IMR-90 (cell line): ENCODE measurements at regions not wholly inside any gene's neighbourhood (a gene's known extent, or its start where the extent isn't known, plus 50 kb on each side); places are given as distances from the start of the nearest gene placed in this dataset.

Experiments
- ATAC-seq: fragments of 200-7000 bp; cut with Tn5 transposase; 2 replicates; pipeline ENCODE4 v1.9.1; 2020; ENCODE audit warnings: low read depth, mild to moderate bottlenecking, moderate library complexity
- BruUV-seq: library from RNA; stranded (reverse); fragments of 400-500 nt; replicated peaks from 2 replicates; lab custom pipeline; 2021; lab: Mats Ljungman, UMichigan
- CTCF ChIA-PET: fragments of 300-600 bp; formaldehyde crosslinking; extraction: SDS; loops from one replicate; lab custom pipeline; 2021; ENCODE audit warnings: antibody characterized with exemption; lab: Yijun Ruan, JAX
- POLR2A ChIA-PET: fragments of 300-600 bp; sonication (Branson Sonifier 250); formaldehyde crosslinking; loops from one replicate; lab custom pipeline; 2022; ENCODE audit warnings: antibody characterized with exemption; ENCODE audit not compliant: unreplicated experiment; lab: Charles Lee
- DNase-seq: peaks from one replicate; pipeline ENCODE4 v3.0.0; 2013
- H2AFZ ChIP-seq: replicated peaks from 2 replicates; pipeline ENCODE3; 2013; ENCODE audit warnings: low read length, mild to moderate bottlenecking; ENCODE audit not compliant: poor library complexity
- H2AK5ac ChIP-seq: 2 replicates; pipeline ENCODE4 v1.6.1; 2013; ENCODE audit warnings: low read depth, low read length, inconsistent platforms
- H2AK9ac ChIP-seq: replicated peaks from 2 replicates; pipeline ENCODE3; 2013; ENCODE audit warnings: mild to moderate bottlenecking, low read depth, low read length, moderate library complexity; ENCODE audit not compliant: poor library complexity
- H2BK120ac ChIP-seq: 2 replicates; pipeline ENCODE4 v1.6.1; 2013; ENCODE audit warnings: low read depth, low read length, inconsistent platforms
- H2BK15ac ChIP-seq: 3 replicates; pipeline ENCODE4 v1.6.1; 2013; ENCODE audit warnings: low read depth, low read length, inconsistent platforms
- H2BK20ac ChIP-seq: 2 replicates; pipeline ENCODE4 v1.6.1; 2013; ENCODE audit warnings: low read depth, mild to moderate bottlenecking, inconsistent platforms, low read length, moderate library complexity
- H2BK5ac ChIP-seq: 2 replicates; pipeline ENCODE4 v1.6.1; 2013; ENCODE audit warnings: mild to moderate bottlenecking, low read depth, low read length, inconsistent platforms; ENCODE audit not compliant: poor library complexity, severe bottlenecking
- H3K14ac ChIP-seq: replicated peaks from 2 replicates; pipeline ENCODE4 v1.6.1; 2013; ENCODE audit warnings: low read depth, low read length, inconsistent platforms
- H3K18ac ChIP-seq: 2 replicates; pipeline ENCODE4 v1.6.1; 2013; ENCODE audit warnings: low read depth, low read length, control low read depth
- H3K23ac ChIP-seq: 2 replicates; pipeline ENCODE4 v1.6.1; 2013; ENCODE audit warnings: low read depth, low read length, inconsistent platforms
- H3K27ac ChIP-seq: 2 replicates; pipeline ENCODE4 v1.5.1; 2013; ENCODE audit warnings: mild to moderate bottlenecking, control low read depth, low read length; ENCODE audit not compliant: insufficient read depth
- H3K27me3 ChIP-seq: 2 replicates; pipeline ENCODE4 v1.6.1; 2013; ENCODE audit warnings: low read length; ENCODE audit not compliant: control insufficient read depth, insufficient read depth
- H3K36me3 ChIP-seq: 2 replicates; pipeline ENCODE4 v1.6.1; 2013; ENCODE audit warnings: low read length, mixed read lengths; ENCODE audit not compliant: control insufficient read depth, insufficient read depth
- H3K4ac ChIP-seq: 2 replicates; pipeline ENCODE4 v1.6.1; 2013; ENCODE audit warnings: low read depth, low read length, inconsistent platforms
- H3K4me1 ChIP-seq: 2 replicates; pipeline ENCODE4 v1.6.1; 2013; ENCODE audit warnings: low read length, mixed read lengths; ENCODE audit not compliant: control insufficient read depth, insufficient read depth
- H3K4me2 ChIP-seq: 2 replicates; pipeline ENCODE4 v1.6.1; 2013; ENCODE audit warnings: low read depth, mild to moderate bottlenecking, control low read depth, low read length, moderate library complexity
- H3K4me3 ChIP-seq: 2 replicates; pipeline ENCODE4 v1.5.1; 2013; ENCODE audit warnings: low read depth, mild to moderate bottlenecking, control low read depth, low read length, moderate library complexity; ENCODE audit not compliant: insufficient read depth
- H3K56ac ChIP-seq: 2 replicates; pipeline ENCODE4 v1.6.1; 2013; ENCODE audit warnings: low read length, inconsistent platforms; ENCODE audit not compliant: insufficient read depth; ENCODE audit errors: extremely low read depth
- H3K79me1 ChIP-seq, 2 experiments: 2 replicates each; pipeline ENCODE4 v1.6.1; 2013; ENCODE audit warnings: low read length in 2 of 2, inconsistent platforms in 1 of 2, low read depth in 1 of 2
- H3K9ac ChIP-seq: 2 replicates; pipeline ENCODE4 v1.6.1; 2013; ENCODE audit warnings: low read depth, low read length, control low read depth
- H3K9me1 ChIP-seq: 2 replicates; pipeline ENCODE4 v1.6.1; 2013; ENCODE audit warnings: low read length, inconsistent platforms; ENCODE audit not compliant: insufficient read depth
- H3K9me3 ChIP-seq: 2 replicates; pipeline ENCODE4 v1.6.1; 2013; ENCODE audit warnings: low read length; ENCODE audit not compliant: control insufficient read depth, insufficient read depth
- H4K20me1 ChIP-seq: 2 replicates; pipeline ENCODE4 v1.6.1; 2013; ENCODE audit warnings: low read length, inconsistent platforms; ENCODE audit not compliant: insufficient read depth
- H4K5ac ChIP-seq: 2 replicates; pipeline ENCODE4 v1.6.1; 2013; ENCODE audit warnings: mild to moderate bottlenecking, low read depth, low read length, control low read depth
- H4K8ac ChIP-seq, 2 experiments: 2 replicates each; pipeline ENCODE4 v1.6.1; 2013; ENCODE audit warnings: low read depth in 2 of 2, low read length in 2 of 2, control low read depth in 1 of 2, inconsistent platforms in 1 of 2
- H4K91ac ChIP-seq: 2 replicates; pipeline ENCODE4 v1.6.1; 2013; ENCODE audit warnings: low read depth, low read length, inconsistent platforms; ENCODE audit not compliant: insufficient read depth
- BHLHE40 ChIP-seq: fragments of 150-350 bp; IDR thresholded peaks from 2 replicates; pipeline ENCODE4 v1.6.1; 2016; ENCODE audit warnings: mild to moderate bottlenecking, low read depth, low read length
- CEBPB ChIP-seq: IDR thresholded peaks from 2 replicates; pipeline ENCODE4 v1.6.1; 2012; ENCODE audit warnings: low read depth, low read length, improper control_type of control experiment
- CHD1 ChIP-seq: IDR thresholded peaks from 2 replicates; pipeline ENCODE4 v1.6.1; 2012; ENCODE audit warnings: low read depth, low read length, improper control_type of control experiment
- FOS ChIP-seq: fragments of 150-350 bp; IDR thresholded peaks from 2 replicates; pipeline ENCODE4 v1.6.1; 2016; ENCODE audit warnings: low read depth, low read length
- MAFK ChIP-seq: IDR thresholded peaks from 2 replicates; pipeline ENCODE4 v1.6.1; 2012; ENCODE audit warnings: low read depth, low read length, improper control_type of control experiment
- MAZ ChIP-seq: IDR thresholded peaks from 2 replicates; pipeline ENCODE4 v1.6.1; 2012; ENCODE audit warnings: low read depth, mild to moderate bottlenecking, low read length, improper control_type of control experiment, moderate library complexity, borderline replicate concordance
- POLR2A ChIP-seq: IDR thresholded peaks from 2 replicates; pipeline ENCODE4 v1.6.1; 2012; ENCODE audit warnings: mild to moderate bottlenecking, low read depth, low read length
- RAD21 ChIP-seq: IDR thresholded peaks from 2 replicates; pipeline ENCODE4 v1.6.1; 2012; ENCODE audit warnings: low read length, improper control_type of control experiment
- RCOR1 ChIP-seq: IDR thresholded peaks from 2 replicates; pipeline ENCODE4 v1.6.1; 2012; ENCODE audit warnings: mild to moderate bottlenecking, low read length, improper control_type of control experiment; ENCODE audit not compliant: insufficient replicate concordance
- RFX5 ChIP-seq: IDR thresholded peaks from 2 replicates; pipeline ENCODE4 v1.8.0; 2012; ENCODE audit warnings: low read depth, mild to moderate bottlenecking, low read length, moderate library complexity
- SMC3 ChIP-seq: fragments of 150-350 bp; IDR thresholded peaks from 2 replicates; pipeline ENCODE4 v1.6.1; 2016; ENCODE audit warnings: low read depth, mild to moderate bottlenecking, antibody characterized with exemption, low read length, moderate library complexity
- WGBS, 2 experiments: methylation state at CpG; one replicate each; pipeline versions ENCODE4 v1.1.5 to v1.1.7; 2013; ENCODE audit warnings: missing lambda C conversion rate in 2 of 2; ENCODE audit not compliant: insufficient read length in 1 of 2; ENCODE audit errors: extremely low coverage in 2 of 2; 5-methylcytosine and 5-hydroxymethylcytosine counted together
- dilution Hi-C: fragments of 300-500 bp; cut with HindIII; formaldehyde crosslinking; loops from one replicate; pipeline ENCODE4 v1.14.3; 2018; ENCODE audit warnings: low sequenced_read_pairs; ENCODE audit not compliant: unreplicated experiment
- in situ Hi-C: fragments of 300-500 bp; cut with MboI; formaldehyde crosslinking; loops from 3 replicates; pipeline ENCODE4 v1.14.3; 2019; ENCODE audit warnings: low sequenced_read_pairs, inconsistent platforms, mixed read lengths
- intact Hi-C: fragments of 100-400 bp; cut with micrococcal nuclease; formaldehyde crosslinking; loops from 2 replicates; pipeline ENCODE4 v1.10.0; 2022
- TF ChIP-seq, protein P1 (sequence below): fragments of 150-350 bp; IDR thresholded peaks from 2 replicates; pipeline ENCODE4 v1.6.1; 2017; ENCODE audit warnings: mild to moderate bottlenecking, antibody characterized with exemption, low read length, low read depth
- TF ChIP-seq, protein P2 (sequence below): conservative IDR thresholded peaks from 2 replicates; pipeline ENCODE4 v1.5.1; 2012; ENCODE audit warnings: mild to moderate bottlenecking, low read depth, low read length, improper control_type of control experiment

DNA sequence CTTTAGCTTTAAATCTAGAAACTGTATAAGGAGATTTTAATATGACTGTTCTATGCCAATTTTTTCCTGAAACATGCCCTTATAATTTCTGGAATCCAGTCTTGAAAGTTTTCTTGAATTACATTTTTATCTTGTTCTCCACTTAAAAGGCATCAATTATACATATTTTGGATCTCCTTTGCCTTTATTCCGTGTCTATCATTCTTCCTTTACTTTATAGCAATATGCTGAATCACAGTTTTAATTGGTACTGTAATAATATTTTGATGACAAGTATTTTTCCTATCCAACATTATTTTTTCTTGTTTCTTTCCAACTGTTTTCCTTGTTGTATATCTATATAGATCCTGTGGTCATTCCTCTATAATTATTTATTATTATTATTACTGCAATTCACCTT lies 361.2 kb downstream of the PIK3R1 start:
- dilution Hi-C loops (no loop called here), intact Hi-C loops (no loop called here), in situ Hi-C loops (no loop called here)
- H3K9me3 ChIP-seq: no peaks in the 10 kb centered on the region; the same call in 1 of the 2 replicates
- H3K27me3 ChIP-seq: no peaks in the 10 kb centered on the region
- H3K56ac ChIP-seq: no peak overlapping the region
- no peaks in the 10 kb centered on the region for H3K4me1 ChIP-seq
- H2BK20ac ChIP-seq: no peak overlapping the region
- no peaks in the 10 kb centered on the region for H3K9me1 ChIP-seq
- no peak overlapping the region for H3K23ac ChIP-seq
- H3K4me3 ChIP-seq: no peak overlapping the region
- H3K14ac ChIP-seq: no peak overlapping the region
- H2AFZ ChIP-seq: no peak overlapping the region
- POLR2A ChIA-PET: no interaction called here
- H3K9ac ChIP-seq: no peak overlapping the region
- no CpG with 5 or more reads among the region's 1 CpG for WGBS, 2 experiments
- no peaks in the 10 kb centered on the region for H4K20me1 ChIP-seq
- H2BK15ac ChIP-seq: no peak overlapping the region
- BruUV-seq: no TSS peak
- no peak overlapping the region for H4K5ac ChIP-seq
- no peak overlapping the region for H3K4me2 ChIP-seq
- H4K8ac ChIP-seq: no peak overlapping the region
- H3K36me3 ChIP-seq: no peaks in the 10 kb centered on the region
- H2AK5ac ChIP-seq: no peak overlapping the region
- no peak overlapping the region for H4K91ac ChIP-seq
- H3K18ac ChIP-seq: no peak overlapping the region
- CTCF ChIA-PET: interaction anchor here (0.6 kb wide), 1 partner anchor 1044 kb away, joined by 3 read pairs; no protein-coding TSS in a partner anchor
- no peak overlapping the region for H2BK120ac ChIP-seq
- ATAC-seq (no peak), DNase-seq (no peak)
- no peak overlapping the region for H2AK9ac ChIP-seq
- H3K27ac ChIP-seq: no peak overlapping the region
- no peak overlapping the region for H3K4ac ChIP-seq
- no peak overlapping the region for H2BK5ac ChIP-seq
- TF ChIP-seq MAZ: no peak
- no peak for TF ChIP-seq MAFK
- no peak for TF ChIP-seq POLR2A
- no peak for TF ChIP-seq CHD1
- TF ChIP-seq RCOR1: no peak
- TF ChIP-seq FOS: no peak
- no peak for TF ChIP-seq BHLHE40
- no peak for TF ChIP-seq RFX5
- TF ChIP-seq, protein P1, sequence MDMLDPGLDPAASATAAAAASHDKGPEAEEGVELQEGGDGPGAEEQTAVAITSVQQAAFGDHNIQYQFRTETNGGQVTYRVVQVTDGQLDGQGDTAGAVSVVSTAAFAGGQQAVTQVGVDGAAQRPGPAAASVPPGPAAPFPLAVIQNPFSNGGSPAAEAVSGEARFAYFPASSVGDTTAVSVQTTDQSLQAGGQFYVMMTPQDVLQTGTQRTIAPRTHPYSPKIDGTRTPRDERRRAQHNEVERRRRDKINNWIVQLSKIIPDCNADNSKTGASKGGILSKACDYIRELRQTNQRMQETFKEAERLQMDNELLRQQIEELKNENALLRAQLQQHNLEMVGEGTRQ: no peak
- TF ChIP-seq RAD21: no peak
- no peak for TF ChIP-seq SMC3
- no peak for TF ChIP-seq CEBPB
- TF ChIP-seq, protein P2, sequence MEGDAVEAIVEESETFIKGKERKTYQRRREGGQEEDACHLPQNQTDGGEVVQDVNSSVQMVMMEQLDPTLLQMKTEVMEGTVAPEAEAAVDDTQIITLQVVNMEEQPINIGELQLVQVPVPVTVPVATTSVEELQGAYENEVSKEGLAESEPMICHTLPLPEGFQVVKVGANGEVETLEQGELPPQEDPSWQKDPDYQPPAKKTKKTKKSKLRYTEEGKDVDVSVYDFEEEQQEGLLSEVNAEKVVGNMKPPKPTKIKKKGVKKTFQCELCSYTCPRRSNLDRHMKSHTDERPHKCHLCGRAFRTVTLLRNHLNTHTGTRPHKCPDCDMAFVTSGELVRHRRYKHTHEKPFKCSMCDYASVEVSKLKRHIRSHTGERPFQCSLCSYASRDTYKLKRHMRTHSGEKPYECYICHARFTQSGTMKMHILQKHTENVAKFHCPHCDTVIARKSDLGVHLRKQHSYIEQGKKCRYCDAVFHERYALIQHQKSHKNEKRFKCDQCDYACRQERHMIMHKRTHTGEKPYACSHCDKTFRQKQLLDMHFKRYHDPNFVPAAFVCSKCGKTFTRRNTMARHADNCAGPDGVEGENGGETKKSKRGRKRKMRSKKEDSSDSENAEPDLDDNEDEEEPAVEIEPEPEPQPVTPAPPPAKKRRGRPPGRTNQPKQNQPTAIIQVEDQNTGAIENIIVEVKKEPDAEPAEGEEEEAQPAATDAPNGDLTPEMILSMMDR: no peak
- no peaks in the 10 kb centered on the region for H3K79me1 ChIP-seq
